ENCODE measurements at regions not wholly inside any gene's neighbourhood (a gene's known extent, or its start where the extent isn't known, plus 50 kb on each side); places are given as distances from the start of the nearest gene placed in this dataset.

GRCh38 chr6:170093658-170094596 lies 197.0 kb downstream of the DLL1 start:
- no peak overlapping the region for H3K4me3 ChIP-seq (ENCODE audit: low read depth, low read length)
- DNase-seq (ENCODE audit: low read depth): no peak
- TF ChIP-seq CTCF (IDR thresholded peaks at IDR 0.05; ENCODE audit: insufficient read depth, low read length): no peak

- no peak for DNase-seq (ENCODE audit: low read depth)
- TF ChIP-seq CTCF (IDR thresholded peaks at IDR 0.05; ENCODE audit: insufficient read depth, low read length): no peak
Observed at GRCh38 chr6:170093276-170093657, 197.6 kb downstream of the DLL1 start.

GRCh38 chr6:170092826-170093225 lies 198.1 kb downstream of the DLL1 start:
- no peak for TF ChIP-seq CTCF (IDR thresholded peaks at IDR 0.05; ENCODE audit: insufficient read depth, low read length)
- no peak for DNase-seq (ENCODE audit: low read depth)
- no peak overlapping the region for H3K4me3 ChIP-seq (ENCODE audit: low read depth, low read length)

More at GRCh38 chr6:170093276-170093657, 197.6 kb downstream of the DLL1 start:
- no peak overlapping the region for H3K4me3 ChIP-seq (ENCODE audit: low read depth, low read length)

- no peak overlapping the region for H3K4me3 ChIP-seq (ENCODE audit: low read depth, low read length)
- TF ChIP-seq CTCF (IDR thresholded peaks at IDR 0.05; ENCODE audit: insufficient read depth, low read length): no peak
- DNase-seq (ENCODE audit: low read depth): no peak
Observed at GRCh38 chr6:170091639-170092579, 199.0 kb downstream of the DLL1 start.

GRCh38 chr6:170091000-170091638 lies 199.8 kb downstream of the DLL1 start:
- no peak overlapping the region for H3K4me3 ChIP-seq (ENCODE audit: low read depth, low read length)
- DNase-seq (ENCODE audit: low read depth): no peak
- no peak for TF ChIP-seq CTCF (IDR thresholded peaks at IDR 0.05; ENCODE audit: insufficient read depth, low read length)

- TF ChIP-seq CTCF (IDR thresholded peaks at IDR 0.05; ENCODE audit: insufficient read depth, low read length): no peak
- DNase-seq (ENCODE audit: low read depth): no peak
- H3K4me3 ChIP-seq (ENCODE audit: low read depth, low read length): no peak overlapping the region
Observed at GRCh38 chr6:170090561-170090960, 200.3 kb downstream of the DLL1 start.
